ENCODE measurements at regions not wholly inside any gene's neighbourhood (a gene's known extent, or its start where the extent isn't known, plus 50 kb on each side); places are given as distances from the start of the nearest gene placed in this dataset.

DNA sequence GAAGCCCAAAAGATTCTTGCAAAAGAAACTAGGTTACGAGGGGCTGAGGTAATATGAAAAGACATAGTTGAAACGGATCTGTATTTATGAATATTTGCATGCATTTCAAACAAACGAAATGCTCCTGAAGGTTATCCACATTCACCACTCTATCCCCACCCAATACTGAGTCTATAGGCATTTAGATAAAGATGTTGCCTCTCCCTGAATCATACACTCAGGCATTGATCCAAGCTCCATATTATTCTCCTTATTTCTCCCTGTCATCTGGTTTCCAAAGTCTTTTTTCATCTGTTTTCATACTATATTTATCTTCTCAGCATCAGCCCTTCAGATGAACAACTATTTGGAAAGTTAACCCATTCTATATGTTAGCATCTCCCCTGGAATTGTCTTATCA lies 492.5 kb upstream of the TGFBR2 start:
- TF ChIP-seq POLR2A (IDR thresholded peaks at IDR 0.05; ENCODE audit: low read length) (no peak), GATA1 (IDR thresholded peaks at IDR 0.05; ENCODE audit: low read depth, low read length) (no peak)
